Germinal center (tissue), 1 donor: ENCODE measurements at regions not wholly inside any gene's neighbourhood (a gene's known extent, or its start where the extent isn't known, plus 50 kb on each side); places are given as distances from the start of the nearest gene placed in this dataset.
"Not testable (repeated sequence)": the region's sequence is repeated elsewhere in the genome, so short reads cannot be mapped to it uniquely, and the experiment has no call there.

Experiments
- DNase-seq: peaks from one replicate; pipeline ENCODE4 v3.0.0; 2012; ENCODE audit warnings: mixed read lengths, low spot score

GRCh38 chr6:67224989-67225388 lies 1410.1 kb upstream of the ADGRB3 start:
- no peak for DNase-seq

- no peak for DNase-seq
Measured at GRCh38 chr6:67221226-67221625, 1413.9 kb upstream of the ADGRB3 start.

GRCh38 chr6:67219346-67219745 lies 1415.7 kb upstream of the ADGRB3 start:
- no peak for DNase-seq

GRCh38 chr6:67212584-67212983 lies 1422.5 kb upstream of the ADGRB3 start:
- DNase-seq = no peak

GRCh38 chr6:67210450-67210849 lies 1424.6 kb upstream of the ADGRB3 start:
- DNase-seq = no peak

- DNase-seq = no peak
Measured at GRCh38 chr6:67201563-67201962, 1433.5 kb upstream of the ADGRB3 start.

GRCh38 chr6:67200626-67201403 lies 1434.3 kb upstream of the ADGRB3 start:
- no peak for DNase-seq

- no peak for DNase-seq
Measured at GRCh38 chr6:67199425-67199824, 1435.7 kb upstream of the ADGRB3 start.

GRCh38 chr6:67190733-67191132 lies 1444.3 kb upstream of the ADGRB3 start:
- DNase-seq = no peak

GRCh38 chr6:67184405-67184804 lies 1450.7 kb upstream of the ADGRB3 start:
- no peak for DNase-seq

GRCh38 chr6:67175101-67175500 lies 1460.0 kb upstream of the ADGRB3 start:
- no peak for DNase-seq

- DNase-seq = no peak
Measured at GRCh38 chr6:67165606-67166005, 1458.6 kb upstream of the EYS start.

- no peak for DNase-seq
Measured at GRCh38 chr6:67160820-67161219, 1453.8 kb upstream of the EYS start.

- no peak for DNase-seq
Measured at GRCh38 chr6:67141005-67141404, 1434.0 kb upstream of the EYS start.

GRCh38 chr6:67133973-67134372 lies 1426.9 kb upstream of the EYS start:
- DNase-seq = no peak

- no peak for DNase-seq
Measured at GRCh38 chr6:67131827-67132226, 1424.8 kb upstream of the EYS start.

- DNase-seq = no peak
Measured at GRCh38 chr6:67129780-67130179, 1422.8 kb upstream of the EYS start.

GRCh38 chr6:67127041-67127440 lies 1420.0 kb upstream of the EYS start:
- no peak for DNase-seq

GRCh38 chr6:67121115-67121514 lies 1414.1 kb upstream of the EYS start:
- DNase-seq = no peak

- no peak for DNase-seq
Measured at GRCh38 chr6:67112120-67112519, 1405.1 kb upstream of the EYS start.

- no peak for DNase-seq
Measured at GRCh38 chr6:67102743-67103142, 1395.7 kb upstream of the EYS start.

GRCh38 chr6:67095618-67096226 lies 1388.7 kb upstream of the EYS start:
- not testable (repeated sequence) for DNase-seq

GRCh38 chr6:67094431-67094946 lies 1387.5 kb upstream of the EYS start:
- DNase-seq = no peak

- DNase-seq = no peak
Measured at GRCh38 chr6:67073938-67074337, 1366.9 kb upstream of the EYS start.
